Right lobe of liver (tissue), 4 donors: ENCODE measurements at regions not wholly inside any gene's neighbourhood (a gene's known extent, or its start where the extent isn't known, plus 50 kb on each side); places are given as distances from the start of the nearest gene placed in this dataset.
"Not testable (repeated sequence)": the region's sequence is repeated elsewhere in the genome, so short reads cannot be mapped to it uniquely, and the experiment has no call there.

Source experiments
- POLR2A ChIP-seq: fragments of 450-650 bp; IDR thresholded peaks from one replicate; pipeline ENCODE4 v1.6.1; 2017; ENCODE audit warnings: antibody characterized with exemption, mild to moderate bottlenecking
- TF ChIP-seq, protein P1 (sequence below), 4 donors: fragments of 200-600 bp in 3 of 4; fragments of 450-650 bp in 1 of 4; IDR thresholded peaks; one replicate each; pipeline versions ENCODE4 v1.5.1 to v1.8.0; 2016 to 2022; ENCODE audit warnings: antibody characterized with exemption in 4 of 4, mild to moderate bottlenecking in 2 of 4
- donor health status: DM: no; HTN: no; CAD: no.
- donor health status: DM: no; HTN: no; CAD: no.
- donor health status: DM: no; HTN: yes; CAD: no.

DNA sequence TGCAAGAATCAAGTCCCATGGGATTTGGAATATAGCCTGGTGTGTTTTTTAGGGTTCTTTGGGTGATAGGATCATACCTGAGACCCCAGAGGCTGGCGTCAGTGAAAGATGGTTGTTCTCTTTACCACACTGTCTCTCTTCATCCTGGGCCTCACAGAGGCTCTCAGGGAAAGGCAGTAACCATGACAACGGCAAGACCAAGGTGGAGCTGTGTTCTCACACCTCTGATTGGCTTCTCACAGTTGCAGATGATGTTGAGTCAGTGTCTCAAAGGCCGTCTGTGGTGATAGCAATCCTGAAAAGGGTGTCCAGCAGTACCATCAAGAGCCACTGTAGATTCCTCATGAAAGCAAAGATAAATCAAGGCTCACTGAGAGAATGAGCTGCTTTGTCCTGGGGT, 120.4 kb downstream of the TSPY2 start:
- TF ChIP-seq, protein P1, sequence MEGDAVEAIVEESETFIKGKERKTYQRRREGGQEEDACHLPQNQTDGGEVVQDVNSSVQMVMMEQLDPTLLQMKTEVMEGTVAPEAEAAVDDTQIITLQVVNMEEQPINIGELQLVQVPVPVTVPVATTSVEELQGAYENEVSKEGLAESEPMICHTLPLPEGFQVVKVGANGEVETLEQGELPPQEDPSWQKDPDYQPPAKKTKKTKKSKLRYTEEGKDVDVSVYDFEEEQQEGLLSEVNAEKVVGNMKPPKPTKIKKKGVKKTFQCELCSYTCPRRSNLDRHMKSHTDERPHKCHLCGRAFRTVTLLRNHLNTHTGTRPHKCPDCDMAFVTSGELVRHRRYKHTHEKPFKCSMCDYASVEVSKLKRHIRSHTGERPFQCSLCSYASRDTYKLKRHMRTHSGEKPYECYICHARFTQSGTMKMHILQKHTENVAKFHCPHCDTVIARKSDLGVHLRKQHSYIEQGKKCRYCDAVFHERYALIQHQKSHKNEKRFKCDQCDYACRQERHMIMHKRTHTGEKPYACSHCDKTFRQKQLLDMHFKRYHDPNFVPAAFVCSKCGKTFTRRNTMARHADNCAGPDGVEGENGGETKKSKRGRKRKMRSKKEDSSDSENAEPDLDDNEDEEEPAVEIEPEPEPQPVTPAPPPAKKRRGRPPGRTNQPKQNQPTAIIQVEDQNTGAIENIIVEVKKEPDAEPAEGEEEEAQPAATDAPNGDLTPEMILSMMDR (IDR thresholded peaks at IDR 0.05) = not testable (repeated sequence)
- TF ChIP-seq POLR2A = not testable (repeated sequence)
